Osteoblast (primary cell): ENCODE measurements at regions not wholly inside any gene's neighbourhood (a gene's known extent, or its start where the extent isn't known, plus 50 kb on each side); places are given as distances from the start of the nearest gene placed in this dataset.

ENCODE experiments used
- DNase-seq: peaks from one replicate; pipeline ENCODE4 v3.0.0; 2011; ENCODE audit warnings: low spot score, mixed read lengths; ENCODE audit not compliant: insufficient read length; ENCODE audit errors: missing footprints
- H2AFZ ChIP-seq: 2 replicates; pipeline ENCODE4 v1.6.0; 2011; ENCODE audit warnings: mild to moderate bottlenecking, low read length
- H3K27ac ChIP-seq: 2 replicates; pipeline ENCODE4 v1.5.1; 2011; ENCODE audit warnings: mild to moderate bottlenecking, low read depth, low read length, moderate library complexity
- H3K27me3 ChIP-seq: 2 replicates; pipeline ENCODE4 v1.6.0; 2012; ENCODE audit warnings: mild to moderate bottlenecking, control low read depth, inconsistent platforms, low read length, moderate library complexity; ENCODE audit not compliant: insufficient read depth
- H3K36me3 ChIP-seq: 2 replicates; pipeline ENCODE4 v1.5.1; 2011; ENCODE audit warnings: mild to moderate bottlenecking, low read length, control low read depth, moderate library complexity; ENCODE audit not compliant: insufficient read depth
- H3K4me1 ChIP-seq: 2 replicates; pipeline ENCODE4 v1.5.1; 2011; ENCODE audit warnings: mild to moderate bottlenecking, low read length, control low read depth, moderate library complexity; ENCODE audit not compliant: insufficient read depth
- H3K4me2 ChIP-seq: 2 replicates; pipeline ENCODE4 v1.6.0; 2011; ENCODE audit warnings: mild to moderate bottlenecking, low read length; ENCODE audit not compliant: insufficient read depth
- H3K4me3 ChIP-seq: fragments of 200-600 bp; sonication (generic); 3 replicates; pipeline ENCODE4 v1.5.1; 2012; ENCODE audit warnings: mild to moderate bottlenecking, low read length, inconsistent platforms; ENCODE audit not compliant: insufficient read depth
- H3K79me2 ChIP-seq: 2 replicates; pipeline ENCODE4 v1.6.0; 2012; ENCODE audit warnings: mild to moderate bottlenecking, low read length, control low read depth, inconsistent platforms; ENCODE audit not compliant: insufficient read depth
- H3K9me3 ChIP-seq: 2 replicates; pipeline ENCODE4 v1.5.1; 2011; ENCODE audit warnings: low read depth, low read length, control low read depth
- H4K20me1 ChIP-seq: 2 replicates; pipeline ENCODE4 v1.6.0; 2012; ENCODE audit warnings: mild to moderate bottlenecking, low read length, control low read depth; ENCODE audit not compliant: insufficient read depth
- TF ChIP-seq, protein P1 (sequence below): IDR thresholded peaks from 2 replicates; pipeline ENCODE4 v1.5.1; 2011; ENCODE audit warnings: mild to moderate bottlenecking, low read depth, low read length, moderate library complexity; ENCODE audit errors: extremely low read depth

DNA sequence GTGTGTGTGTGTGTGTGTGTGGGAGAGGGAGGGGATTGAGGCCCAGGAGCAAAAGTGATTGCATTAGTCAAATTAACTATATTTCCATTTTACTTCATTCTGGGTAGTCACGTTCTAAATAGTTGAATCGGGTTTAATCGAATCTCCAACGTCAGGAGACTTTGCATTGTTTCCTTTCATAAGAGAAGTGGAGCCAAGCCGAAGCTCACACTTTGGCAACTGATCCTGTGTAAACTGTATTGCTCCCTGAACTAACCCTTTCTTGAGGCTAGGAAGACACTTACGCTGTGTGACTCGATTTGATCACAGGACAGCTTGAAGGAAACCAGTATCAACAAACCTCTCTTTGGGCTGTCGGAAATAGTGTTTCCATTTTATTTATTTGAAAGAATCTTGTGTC is 363.4 kb upstream of the ATP2B1 start:
- no peaks in the 10 kb centered on the region for H3K27me3 ChIP-seq
- TF ChIP-seq, protein P1, sequence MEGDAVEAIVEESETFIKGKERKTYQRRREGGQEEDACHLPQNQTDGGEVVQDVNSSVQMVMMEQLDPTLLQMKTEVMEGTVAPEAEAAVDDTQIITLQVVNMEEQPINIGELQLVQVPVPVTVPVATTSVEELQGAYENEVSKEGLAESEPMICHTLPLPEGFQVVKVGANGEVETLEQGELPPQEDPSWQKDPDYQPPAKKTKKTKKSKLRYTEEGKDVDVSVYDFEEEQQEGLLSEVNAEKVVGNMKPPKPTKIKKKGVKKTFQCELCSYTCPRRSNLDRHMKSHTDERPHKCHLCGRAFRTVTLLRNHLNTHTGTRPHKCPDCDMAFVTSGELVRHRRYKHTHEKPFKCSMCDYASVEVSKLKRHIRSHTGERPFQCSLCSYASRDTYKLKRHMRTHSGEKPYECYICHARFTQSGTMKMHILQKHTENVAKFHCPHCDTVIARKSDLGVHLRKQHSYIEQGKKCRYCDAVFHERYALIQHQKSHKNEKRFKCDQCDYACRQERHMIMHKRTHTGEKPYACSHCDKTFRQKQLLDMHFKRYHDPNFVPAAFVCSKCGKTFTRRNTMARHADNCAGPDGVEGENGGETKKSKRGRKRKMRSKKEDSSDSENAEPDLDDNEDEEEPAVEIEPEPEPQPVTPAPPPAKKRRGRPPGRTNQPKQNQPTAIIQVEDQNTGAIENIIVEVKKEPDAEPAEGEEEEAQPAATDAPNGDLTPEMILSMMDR = no peak
- H2AFZ ChIP-seq = no peak overlapping the region
- DNase-seq = no peak
- no peak overlapping the region for H3K4me3 ChIP-seq
- H3K9me3 ChIP-seq = no peaks in the 10 kb centered on the region
- H3K36me3 ChIP-seq = no peaks in the 10 kb centered on the region
- H3K4me2 ChIP-seq = no peak overlapping the region
- H3K27ac ChIP-seq = no peak overlapping the region
- no peaks in the 10 kb centered on the region for H3K79me2 ChIP-seq
- no peaks in the 10 kb centered on the region for H4K20me1 ChIP-seq
- no peaks in the 10 kb centered on the region for H3K4me1 ChIP-seq

DNA sequence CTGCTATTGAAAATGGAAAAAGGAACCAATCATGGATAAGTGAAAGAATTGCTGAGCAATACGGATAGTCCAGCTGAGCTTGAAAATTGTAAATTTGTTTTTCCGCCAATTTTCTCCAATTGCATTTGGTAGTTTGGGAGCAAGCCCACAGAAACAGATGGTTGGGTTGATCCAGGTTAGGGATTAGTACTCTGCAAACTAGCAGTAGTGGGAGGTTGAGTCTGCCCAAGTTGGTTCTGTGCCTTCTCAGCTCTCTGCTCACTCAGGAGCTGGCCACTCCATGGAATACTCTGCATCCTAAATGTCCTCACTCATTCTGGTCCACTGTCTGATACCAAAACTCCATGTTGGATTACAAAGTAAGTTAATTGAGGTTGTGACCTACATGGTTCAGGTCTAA is 361.1 kb upstream of the ATP2B1 start:
- H3K4me1 ChIP-seq = peaks cover 7% of the 10 kb centered on the region
- TF ChIP-seq, protein P1 = no peak
- no peaks in the 10 kb centered on the region for H3K79me2 ChIP-seq
- DNase-seq = no peak
- no peaks in the 10 kb centered on the region for H3K27me3 ChIP-seq
- H4K20me1 ChIP-seq = no peaks in the 10 kb centered on the region
- no peak overlapping the region for H2AFZ ChIP-seq
- no peak overlapping the region for H3K27ac ChIP-seq
- no peak overlapping the region for H3K4me2 ChIP-seq
- H3K9me3 ChIP-seq = no peaks in the 10 kb centered on the region
- H3K4me3 ChIP-seq = no peak overlapping the region
- no peaks in the 10 kb centered on the region for H3K36me3 ChIP-seq

DNA sequence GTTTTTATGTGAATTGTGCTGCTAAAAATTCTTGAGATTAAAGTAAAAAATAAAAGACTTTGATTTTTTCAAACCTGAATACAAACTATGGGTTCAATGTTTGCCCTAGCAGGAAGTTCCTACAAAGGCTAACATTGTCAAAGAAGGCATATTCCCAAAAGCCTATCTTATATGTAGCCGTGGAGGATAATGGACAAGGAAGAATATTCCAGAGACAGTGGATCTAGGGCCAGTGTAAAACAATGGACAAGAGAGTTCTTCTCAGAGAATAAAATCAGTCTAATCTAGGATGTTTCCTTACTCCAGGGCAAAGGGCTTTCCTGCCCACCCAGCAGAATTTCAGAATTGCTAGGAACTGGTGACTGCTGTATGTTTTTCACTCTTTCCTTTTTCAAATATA is 359.2 kb upstream of the ATP2B1 start:
- TF ChIP-seq, protein P1 = no peak
- Histone ChIP-seq H3K4me1 (peaks cover 7% of the 10 kb centered on the region), H3K27ac (no peak overlapping the region), H3K79me2 (no peaks in the 10 kb centered on the region), H2AFZ (no peak overlapping the region), H4K20me1 (no peaks in the 10 kb centered on the region), H3K36me3 (no peaks in the 10 kb centered on the region), H3K9me3 (no peaks in the 10 kb centered on the region), H3K27me3 (no peaks in the 10 kb centered on the region), H3K4me3 (no peak overlapping the region), H3K4me2 (no peak overlapping the region)
- DNase-seq = no peak

DNA sequence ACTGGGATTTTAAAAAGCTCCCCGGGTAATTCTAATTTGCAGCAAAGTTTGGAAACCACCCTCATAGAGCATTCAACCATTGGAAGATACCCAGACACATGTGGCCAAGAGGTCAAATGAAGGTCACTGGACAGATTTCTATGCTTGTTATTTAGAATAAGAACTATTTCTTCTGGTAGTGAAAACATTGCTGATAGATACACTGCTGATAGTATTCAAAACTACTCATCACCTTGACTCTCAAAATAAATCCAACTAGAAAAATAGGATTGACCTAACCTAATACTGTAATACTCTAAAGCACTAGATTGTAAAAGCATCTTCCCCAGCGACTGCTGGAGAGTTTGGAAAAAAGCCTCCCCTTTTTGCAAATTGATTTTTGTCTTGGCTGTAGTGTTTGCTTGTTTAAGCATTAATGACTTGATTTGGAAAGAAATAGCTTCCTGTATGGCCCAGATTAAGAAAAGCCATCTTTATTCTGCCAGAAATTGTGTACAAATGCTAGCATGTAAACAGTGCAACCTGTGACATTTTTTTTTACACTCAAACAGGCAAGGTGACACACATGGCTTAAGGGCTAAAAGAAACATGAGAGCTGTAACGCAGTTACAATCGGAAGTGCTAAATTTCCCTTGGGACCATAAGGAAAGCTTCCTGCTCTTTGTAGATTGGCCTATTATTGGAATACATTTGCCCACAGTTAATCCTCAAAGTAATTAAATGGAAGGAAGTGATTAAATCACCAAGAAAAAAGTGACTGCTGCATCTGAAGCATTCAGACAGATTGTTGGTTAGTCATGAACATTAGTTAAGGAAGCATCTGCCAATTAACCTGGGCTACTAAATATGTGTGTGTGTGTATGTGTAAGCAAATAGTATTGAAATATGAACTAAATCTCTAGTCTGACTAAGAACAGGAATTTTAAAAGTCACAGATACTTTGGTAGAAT is 356.5 kb upstream of the ATP2B1 start:
- Histone ChIP-seq H3K4me2 (no peak overlapping the region), H3K79me2 (no peaks in the 10 kb centered on the region), H3K36me3 (no peaks in the 10 kb centered on the region), H4K20me1 (no peaks in the 10 kb centered on the region), H3K4me1 (peaks cover 20% of the 10 kb centered on the region), H2AFZ (peak overlapping the region; percentile 20), H3K4me3 (no peak overlapping the region), H3K27ac (no peak overlapping the region), H3K9me3 (no peaks in the 10 kb centered on the region), H3K27me3 (no peaks in the 10 kb centered on the region)
- no peak for DNase-seq
- TF ChIP-seq, protein P1 = no peak
